H1 (cell line): ENCODE measurements at regions not wholly inside any gene's neighbourhood (a gene's known extent, or its start where the extent isn't known, plus 50 kb on each side); places are given as distances from the start of the nearest gene placed in this dataset.

Experiments
- CBX5 ChIP-seq: fragments of 300-800, 300-1000 bp; sonication (generic); IDR thresholded peaks from 2 replicates; pipeline ENCODE4 v1.7.1; 2016; ENCODE audit warnings: antibody characterized with exemption, low read length, low read depth
- E2F6 ChIP-seq: IDR thresholded peaks from 2 replicates; pipeline ENCODE4 v1.6.1; 2012; ENCODE audit warnings: inconsistent platforms
- SRF ChIP-seq: IDR thresholded peaks from 2 replicates; pipeline ENCODE4 v1.6.1; 2011; ENCODE audit warnings: mild to moderate bottlenecking, low read depth, low read length, moderate library complexity
- TAF7 ChIP-seq: optimal IDR thresholded peaks from 2 replicates; pipeline ENCODE3; 2011; ENCODE audit warnings: low read depth, mild to moderate bottlenecking, inconsistent platforms, low read length, moderate library complexity, borderline replicate concordance
- TF ChIP-seq, protein P1 (sequence below): fragments of 300-600 bp; sonication (generic); IDR thresholded peaks from 2 replicates; pipeline ENCODE4 v1.7.1; 2012; ENCODE audit warnings: low read length, moderate library complexity, mild to moderate bottlenecking, inconsistent platforms; ENCODE audit not compliant: insufficient replicate concordance

DNA sequence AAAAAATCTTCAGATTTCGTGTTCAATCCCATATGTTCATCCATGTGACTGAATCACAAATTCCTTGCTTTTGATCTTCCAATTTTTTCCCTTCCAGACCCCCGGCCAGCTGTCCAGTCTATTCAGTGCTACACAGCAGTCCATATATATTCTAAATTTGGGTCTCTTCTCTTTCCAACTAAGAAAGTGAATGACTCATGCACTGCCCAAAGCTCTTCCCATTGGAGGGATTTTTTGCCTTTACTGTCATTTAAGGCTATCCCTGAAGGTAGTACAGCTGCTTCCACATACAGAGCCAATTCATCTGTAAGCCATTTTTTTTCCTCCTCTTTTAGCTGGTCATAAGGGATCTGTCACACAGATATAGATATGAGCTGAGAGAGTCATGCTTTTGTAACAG is 478.3 kb downstream of the DMRT2 start (continued):
- TF ChIP-seq, protein P1, sequence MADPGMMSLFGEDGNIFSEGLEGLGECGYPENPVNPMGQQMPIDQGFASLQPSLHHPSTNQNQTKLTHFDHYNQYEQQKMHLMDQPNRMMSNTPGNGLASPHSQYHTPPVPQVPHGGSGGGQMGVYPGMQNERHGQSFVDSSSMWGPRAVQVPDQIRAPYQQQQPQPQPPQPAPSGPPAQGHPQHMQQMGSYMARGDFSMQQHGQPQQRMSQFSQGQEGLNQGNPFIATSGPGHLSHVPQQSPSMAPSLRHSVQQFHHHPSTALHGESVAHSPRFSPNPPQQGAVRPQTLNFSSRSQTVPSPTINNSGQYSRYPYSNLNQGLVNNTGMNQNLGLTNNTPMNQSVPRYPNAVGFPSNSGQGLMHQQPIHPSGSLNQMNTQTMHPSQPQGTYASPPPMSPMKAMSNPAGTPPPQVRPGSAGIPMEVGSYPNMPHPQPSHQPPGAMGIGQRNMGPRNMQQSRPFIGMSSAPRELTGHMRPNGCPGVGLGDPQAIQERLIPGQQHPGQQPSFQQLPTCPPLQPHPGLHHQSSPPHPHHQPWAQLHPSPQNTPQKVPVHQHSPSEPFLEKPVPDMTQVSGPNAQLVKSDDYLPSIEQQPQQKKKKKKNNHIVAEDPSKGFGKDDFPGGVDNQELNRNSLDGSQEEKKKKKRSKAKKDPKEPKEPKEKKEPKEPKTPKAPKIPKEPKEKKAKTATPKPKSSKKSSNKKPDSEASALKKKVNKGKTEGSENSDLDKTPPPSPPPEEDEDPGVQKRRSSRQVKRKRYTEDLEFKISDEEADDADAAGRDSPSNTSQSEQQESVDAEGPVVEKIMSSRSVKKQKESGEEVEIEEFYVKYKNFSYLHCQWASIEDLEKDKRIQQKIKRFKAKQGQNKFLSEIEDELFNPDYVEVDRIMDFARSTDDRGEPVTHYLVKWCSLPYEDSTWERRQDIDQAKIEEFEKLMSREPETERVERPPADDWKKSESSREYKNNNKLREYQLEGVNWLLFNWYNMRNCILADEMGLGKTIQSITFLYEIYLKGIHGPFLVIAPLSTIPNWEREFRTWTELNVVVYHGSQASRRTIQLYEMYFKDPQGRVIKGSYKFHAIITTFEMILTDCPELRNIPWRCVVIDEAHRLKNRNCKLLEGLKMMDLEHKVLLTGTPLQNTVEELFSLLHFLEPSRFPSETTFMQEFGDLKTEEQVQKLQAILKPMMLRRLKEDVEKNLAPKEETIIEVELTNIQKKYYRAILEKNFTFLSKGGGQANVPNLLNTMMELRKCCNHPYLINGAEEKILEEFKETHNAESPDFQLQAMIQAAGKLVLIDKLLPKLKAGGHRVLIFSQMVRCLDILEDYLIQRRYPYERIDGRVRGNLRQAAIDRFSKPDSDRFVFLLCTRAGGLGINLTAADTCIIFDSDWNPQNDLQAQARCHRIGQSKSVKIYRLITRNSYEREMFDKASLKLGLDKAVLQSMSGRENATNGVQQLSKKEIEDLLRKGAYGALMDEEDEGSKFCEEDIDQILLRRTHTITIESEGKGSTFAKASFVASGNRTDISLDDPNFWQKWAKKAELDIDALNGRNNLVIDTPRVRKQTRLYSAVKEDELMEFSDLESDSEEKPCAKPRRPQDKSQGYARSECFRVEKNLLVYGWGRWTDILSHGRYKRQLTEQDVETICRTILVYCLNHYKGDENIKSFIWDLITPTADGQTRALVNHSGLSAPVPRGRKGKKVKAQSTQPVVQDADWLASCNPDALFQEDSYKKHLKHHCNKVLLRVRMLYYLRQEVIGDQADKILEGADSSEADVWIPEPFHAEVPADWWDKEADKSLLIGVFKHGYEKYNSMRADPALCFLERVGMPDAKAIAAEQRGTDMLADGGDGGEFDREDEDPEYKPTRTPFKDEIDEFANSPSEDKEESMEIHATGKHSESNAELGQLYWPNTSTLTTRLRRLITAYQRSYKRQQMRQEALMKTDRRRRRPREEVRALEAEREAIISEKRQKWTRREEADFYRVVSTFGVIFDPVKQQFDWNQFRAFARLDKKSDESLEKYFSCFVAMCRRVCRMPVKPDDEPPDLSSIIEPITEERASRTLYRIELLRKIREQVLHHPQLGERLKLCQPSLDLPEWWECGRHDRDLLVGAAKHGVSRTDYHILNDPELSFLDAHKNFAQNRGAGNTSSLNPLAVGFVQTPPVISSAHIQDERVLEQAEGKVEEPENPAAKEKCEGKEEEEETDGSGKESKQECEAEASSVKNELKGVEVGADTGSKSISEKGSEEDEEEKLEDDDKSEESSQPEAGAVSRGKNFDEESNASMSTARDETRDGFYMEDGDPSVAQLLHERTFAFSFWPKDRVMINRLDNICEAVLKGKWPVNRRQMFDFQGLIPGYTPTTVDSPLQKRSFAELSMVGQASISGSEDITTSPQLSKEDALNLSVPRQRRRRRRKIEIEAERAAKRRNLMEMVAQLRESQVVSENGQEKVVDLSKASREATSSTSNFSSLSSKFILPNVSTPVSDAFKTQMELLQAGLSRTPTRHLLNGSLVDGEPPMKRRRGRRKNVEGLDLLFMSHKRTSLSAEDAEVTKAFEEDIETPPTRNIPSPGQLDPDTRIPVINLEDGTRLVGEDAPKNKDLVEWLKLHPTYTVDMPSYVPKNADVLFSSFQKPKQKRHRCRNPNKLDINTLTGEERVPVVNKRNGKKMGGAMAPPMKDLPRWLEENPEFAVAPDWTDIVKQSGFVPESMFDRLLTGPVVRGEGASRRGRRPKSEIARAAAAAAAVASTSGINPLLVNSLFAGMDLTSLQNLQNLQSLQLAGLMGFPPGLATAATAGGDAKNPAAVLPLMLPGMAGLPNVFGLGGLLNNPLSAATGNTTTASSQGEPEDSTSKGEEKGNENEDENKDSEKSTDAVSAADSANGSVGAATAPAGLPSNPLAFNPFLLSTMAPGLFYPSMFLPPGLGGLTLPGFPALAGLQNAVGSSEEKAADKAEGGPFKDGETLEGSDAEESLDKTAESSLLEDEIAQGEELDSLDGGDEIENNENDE, result no peak
- no peak for TF ChIP-seq CBX5
- TF ChIP-seq SRF, result no peak
- no peak for TF ChIP-seq TAF7
- no peak for TF ChIP-seq E2F6
